H9 (cell line): ENCODE measurements at regions not wholly inside any gene's neighbourhood (a gene's known extent, or its start where the extent isn't known, plus 50 kb on each side); places are given as distances from the start of the nearest gene placed in this dataset.

ENCODE experiments used
- DNase-seq: peaks from one replicate; pipeline ENCODE4 v3.0.0-alpha.2; 2017
- H2AFZ ChIP-seq: one replicate; pipeline ENCODE4 v1.6.1; 2013; ENCODE audit warnings: mild to moderate bottlenecking, low read length, control low read depth, moderate library complexity
- H2AK5ac ChIP-seq: 2 replicates; pipeline ENCODE4 v1.6.1; 2013; ENCODE audit warnings: low read length, control low read depth, mixed read lengths; ENCODE audit not compliant: insufficient read length
- H2BK120ac ChIP-seq: one replicate; pipeline ENCODE4 v1.6.1; 2013; ENCODE audit warnings: low read depth, mild to moderate bottlenecking, low read length, control low read depth, inconsistent platforms; ENCODE audit not compliant: poor library complexity, severe bottlenecking
- H2BK12ac ChIP-seq: 2 replicates; pipeline ENCODE4 v1.6.1; 2013; ENCODE audit warnings: low read length, control low read depth, mixed read lengths, low read depth; ENCODE audit not compliant: insufficient read length
- H2BK15ac ChIP-seq: 2 replicates; pipeline ENCODE4 v1.6.1; 2013; ENCODE audit warnings: low read depth, low read length, control low read depth
- H2BK20ac ChIP-seq: one replicate; pipeline ENCODE4 v1.6.1; 2013; ENCODE audit warnings: low read depth, mild to moderate bottlenecking, low read length, control low read depth, inconsistent platforms; ENCODE audit not compliant: poor library complexity, severe bottlenecking
- H2BK5ac ChIP-seq: 2 replicates; pipeline ENCODE4 v1.6.1; 2013; ENCODE audit warnings: low read length, control low read depth, mixed read lengths; ENCODE audit not compliant: insufficient read length
- H3K14ac ChIP-seq: 2 replicates; pipeline ENCODE4 v1.6.1; 2013; ENCODE audit warnings: low read length, control low read depth; ENCODE audit not compliant: insufficient read depth
- H3K18ac ChIP-seq: 2 replicates; pipeline ENCODE4 v1.6.1; 2013; ENCODE audit warnings: low read depth, mild to moderate bottlenecking, mixed read lengths, low read length, control low read depth; ENCODE audit not compliant: insufficient read length
- H3K23ac ChIP-seq: 2 replicates; pipeline ENCODE4 v1.6.1; 2013; ENCODE audit warnings: low read length, control low read depth, mixed read lengths, low read depth; ENCODE audit not compliant: insufficient read length
- H3K23me2 ChIP-seq: 2 replicates; pipeline ENCODE4 v1.6.1; 2013; ENCODE audit warnings: low read depth, mild to moderate bottlenecking, mixed read lengths, low read length, control low read depth; ENCODE audit not compliant: insufficient read length, poor library complexity, severe bottlenecking
- H3K27ac ChIP-seq: 2 replicates; pipeline ENCODE4 v1.5.1; 2013; ENCODE audit warnings: low read length, control low read depth, mixed read lengths, low read depth; ENCODE audit not compliant: insufficient read length
- H3K27me3 ChIP-seq: 2 replicates; pipeline ENCODE4 v1.6.1; 2013; ENCODE audit warnings: low read length, control low read depth, inconsistent platforms; ENCODE audit not compliant: insufficient read depth
- H3K4ac ChIP-seq: 2 replicates; pipeline ENCODE4 v1.6.1; 2013; ENCODE audit warnings: low read depth, mild to moderate bottlenecking, control low read depth, inconsistent platforms, low read length, moderate library complexity
- H3K4me1 ChIP-seq: 2 replicates; pipeline ENCODE4 v1.6.1; 2013; ENCODE audit warnings: low read length, control low read depth, inconsistent platforms; ENCODE audit not compliant: insufficient read depth
- H3K4me2 ChIP-seq: 2 replicates; pipeline ENCODE4 v1.6.1; 2013; ENCODE audit warnings: low read length, control low read depth, mixed read lengths; ENCODE audit not compliant: insufficient read length, insufficient read depth
- H3K56ac ChIP-seq: 2 replicates; pipeline ENCODE4 v1.6.1; 2013; ENCODE audit warnings: low read depth, mild to moderate bottlenecking, mixed read lengths, low read length, control low read depth; ENCODE audit not compliant: insufficient read length
- H3K79me1 ChIP-seq: 2 replicates; pipeline ENCODE4 v1.6.1; 2013; ENCODE audit warnings: low read depth, mild to moderate bottlenecking, moderate library complexity, low read length, control low read depth, inconsistent platforms; ENCODE audit not compliant: insufficient read depth, poor library complexity, severe bottlenecking
- H3K79me2 ChIP-seq: 2 replicates; pipeline ENCODE4 v1.6.1; 2013; ENCODE audit warnings: low read length, control low read depth, inconsistent platforms; ENCODE audit not compliant: insufficient read depth
- H3K9ac ChIP-seq: 2 replicates; pipeline ENCODE4 v1.6.1; 2013; ENCODE audit warnings: low read length, control low read depth, mixed read lengths; ENCODE audit not compliant: insufficient read length; ENCODE audit errors: extremely low read depth
- H3K9me3 ChIP-seq: one replicate; pipeline ENCODE4 v1.6.1; 2013; ENCODE audit warnings: low read depth, low read length, inconsistent platforms; ENCODE audit not compliant: control insufficient read depth
- H3T11ph ChIP-seq: one replicate; pipeline ENCODE4 v1.6.1; 2013; ENCODE audit warnings: mild to moderate bottlenecking, low read length, control low read depth, inconsistent platforms
- H4K20me1 ChIP-seq: one replicate; pipeline ENCODE4 v1.6.1; 2013; ENCODE audit not compliant: control insufficient read depth, insufficient read length, insufficient read depth
- H4K5ac ChIP-seq: 2 replicates; pipeline ENCODE4 v1.6.1; 2013; ENCODE audit warnings: low read depth, mild to moderate bottlenecking, mixed read lengths, low read length, control low read depth; ENCODE audit not compliant: insufficient read length
- H4K8ac ChIP-seq: replicated peaks from 2 replicates; pipeline ENCODE4 v1.6.1; 2013; ENCODE audit warnings: low read length, control low read depth, mixed read lengths, low read depth; ENCODE audit not compliant: insufficient read length
- H4K91ac ChIP-seq: 2 replicates; pipeline ENCODE4 v1.6.1; 2013; ENCODE audit warnings: low read depth, mild to moderate bottlenecking, moderate library complexity, mixed read lengths, low read length, control low read depth; ENCODE audit not compliant: insufficient read length
- H3K27ac Mint-ChIP-seq, 3 experiments: 2 replicates in 2 of 3; 3 replicates in 1 of 3; pipeline ENCODE4 v1.8.0; 2020 to 2021; ENCODE audit warnings: mixed read lengths in 3 of 3, mild to moderate bottlenecking in 1 of 3, moderate library complexity in 1 of 3
- H3K27me3 Mint-ChIP-seq: 2 replicates; pipeline ENCODE4 v1.8.0; 2021; ENCODE audit warnings: low read depth, mild to moderate bottlenecking, moderate library complexity, mixed read lengths
- H3K36me3 Mint-ChIP-seq, 3 experiments: 2 replicates in 2 of 3; 3 replicates in 1 of 3; pipeline ENCODE4 v1.8.0; 2020 to 2021; ENCODE audit warnings: low read depth in 3 of 3, mixed read lengths in 3 of 3; ENCODE audit not compliant: insufficient read depth in 1 of 3
- H3K4me1 Mint-ChIP-seq, 2 experiments: 2 replicates each; pipeline ENCODE4 v1.8.0; 2020; ENCODE audit warnings: mixed read lengths in 2 of 2
- H3K4me3 Mint-ChIP-seq, 2 experiments: 2 replicates in 1 of 2; 3 replicates in 1 of 2; pipeline ENCODE4 v1.8.0; 2020 to 2021; ENCODE audit warnings: mild to moderate bottlenecking in 2 of 2, mixed read lengths in 2 of 2, moderate library complexity in 1 of 2
- H3K9me3 Mint-ChIP-seq, 2 experiments: 2 replicates in 1 of 2; 3 replicates in 1 of 2; pipeline ENCODE4 v1.8.0; 2020; ENCODE audit warnings: mild to moderate bottlenecking in 2 of 2, mixed read lengths in 2 of 2, moderate library complexity in 1 of 2
- WGBS: extraction: QIAGEN DNeasy Blood & Tissue Kit; methylation state at CpG from one replicate; pipeline ENCODE4 v1.1.7; 2013; ENCODE audit warnings: missing lambda C conversion rate, low lambda C conversion rate, mixed read lengths; ENCODE audit not compliant: insufficient read length; ENCODE audit errors: extremely low coverage; 5-methylcytosine and 5-hydroxymethylcytosine counted together
- TF ChIP-seq, protein P1 (sequence below): fragments of 200-600 bp; sonication (generic); conservative IDR thresholded peaks from 3 replicates; pipeline ENCODE4 v1.8.0; 2021; ENCODE audit warnings: antibody characterized with exemption, mild to moderate bottlenecking

DNA sequence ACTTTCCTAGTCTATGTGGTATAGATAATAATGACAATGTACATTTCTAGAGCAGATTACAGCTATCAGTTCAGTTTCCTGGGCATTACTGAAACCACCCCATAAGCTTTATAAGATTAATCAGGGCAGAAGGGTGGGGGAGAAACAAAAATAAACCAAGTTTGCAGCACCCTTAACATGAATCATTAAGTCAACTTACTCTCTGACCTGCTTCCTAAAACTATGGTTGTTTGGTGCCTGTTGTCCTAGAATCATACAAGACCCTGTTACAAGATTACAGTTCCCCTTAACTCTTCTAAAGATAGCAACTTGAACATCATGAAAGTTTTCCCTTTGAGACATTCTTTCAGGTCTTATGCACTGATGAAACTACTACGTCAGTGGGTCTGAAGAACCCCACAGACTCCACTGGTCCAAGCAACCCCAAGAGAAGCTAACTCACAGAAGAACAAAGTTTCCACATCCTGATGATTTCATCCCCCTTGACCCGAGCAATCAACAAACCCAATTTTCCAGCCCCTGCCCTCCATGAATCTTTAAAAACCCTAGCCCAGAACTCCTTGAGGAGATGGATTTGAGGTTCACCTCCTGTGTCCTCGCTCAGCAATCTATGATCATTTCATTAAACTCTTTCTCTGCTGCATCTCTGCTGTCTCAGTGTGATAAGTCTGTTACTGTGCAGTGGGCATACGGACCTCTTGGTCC, 336.5 kb downstream of the FOXO1 start:
- Histone ChIP-seq H2BK5ac (no peak overlapping the region), H3K4me1 (no peaks in the 10 kb centered on the region; the same call in 1 of the 2 replicates), H3K27me3 (no peaks in the 10 kb centered on the region), H3K23ac (no peak overlapping the region), H2AK5ac (no peak overlapping the region), H2BK15ac (no peak overlapping the region), H3T11ph (no peak overlapping the region), H3K79me2 (no peaks in the 10 kb centered on the region), H4K8ac (no peak overlapping the region), H3K27ac (no peak overlapping the region), H4K91ac (no peak overlapping the region), H2BK120ac (no peak overlapping the region), H3K4ac (no peak overlapping the region), H3K79me1 (no peaks in the 10 kb centered on the region), H3K56ac (no peak overlapping the region), H4K20me1 (no peaks in the 10 kb centered on the region), H3K9ac (no peak overlapping the region), H3K23me2 (no peaks in the 10 kb centered on the region), H2BK20ac (no peak overlapping the region), H4K5ac (no peak overlapping the region), H3K9me3 (no peaks in the 10 kb centered on the region), H2AFZ (no peak overlapping the region), H3K14ac (no peak overlapping the region), H3K4me2 (no peak overlapping the region), H3K18ac (no peak overlapping the region), H2BK12ac (no peak overlapping the region)
- peaks cover 0 to 5% (median 3%) of the 10 kb centered on the region in 3 experiments; a peak in 2 of 7 replicates for H3K36me3 Mint-ChIP-seq
- TF ChIP-seq, protein P1, sequence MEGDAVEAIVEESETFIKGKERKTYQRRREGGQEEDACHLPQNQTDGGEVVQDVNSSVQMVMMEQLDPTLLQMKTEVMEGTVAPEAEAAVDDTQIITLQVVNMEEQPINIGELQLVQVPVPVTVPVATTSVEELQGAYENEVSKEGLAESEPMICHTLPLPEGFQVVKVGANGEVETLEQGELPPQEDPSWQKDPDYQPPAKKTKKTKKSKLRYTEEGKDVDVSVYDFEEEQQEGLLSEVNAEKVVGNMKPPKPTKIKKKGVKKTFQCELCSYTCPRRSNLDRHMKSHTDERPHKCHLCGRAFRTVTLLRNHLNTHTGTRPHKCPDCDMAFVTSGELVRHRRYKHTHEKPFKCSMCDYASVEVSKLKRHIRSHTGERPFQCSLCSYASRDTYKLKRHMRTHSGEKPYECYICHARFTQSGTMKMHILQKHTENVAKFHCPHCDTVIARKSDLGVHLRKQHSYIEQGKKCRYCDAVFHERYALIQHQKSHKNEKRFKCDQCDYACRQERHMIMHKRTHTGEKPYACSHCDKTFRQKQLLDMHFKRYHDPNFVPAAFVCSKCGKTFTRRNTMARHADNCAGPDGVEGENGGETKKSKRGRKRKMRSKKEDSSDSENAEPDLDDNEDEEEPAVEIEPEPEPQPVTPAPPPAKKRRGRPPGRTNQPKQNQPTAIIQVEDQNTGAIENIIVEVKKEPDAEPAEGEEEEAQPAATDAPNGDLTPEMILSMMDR: no peak
- H3K4me3 Mint-ChIP-seq: no peak overlapping the region
- H3K27ac Mint-ChIP-seq: no peak overlapping the region; a peak in 1 of 7 replicates
- H3K4me1 Mint-ChIP-seq: peaks cover 5 to 14% of the 10 kb centered on the region in 2 experiments
- DNase-seq: no peak
- H3K9me3 Mint-ChIP-seq: peaks cover 3 to 4% of the 10 kb centered on the region in 2 experiments; a peak in 3 of 5 replicates
- no peaks in the 10 kb centered on the region; the same call in none of the 2 replicates for H3K27me3 Mint-ChIP-seq
- WGBS: no CpG with 5 or more reads among the region's 4 CpGs
